PC-9 (cell line): ENCODE measurements at regions not wholly inside any gene's neighbourhood (a gene's known extent, or its start where the extent isn't known, plus 50 kb on each side); places are given as distances from the start of the nearest gene placed in this dataset.

Experiments
- BruUV-seq: library from RNA; stranded (reverse); fragments of 400-500 nt; replicated peaks from 2 replicates; lab custom pipeline; 2021; lab: Mats Ljungman, UMichigan
- CTCF ChIA-PET: fragments of 300-600 bp; sonication (Branson Sonifier 250); formaldehyde crosslinking; loops from one replicate; lab custom pipeline; 2022; ENCODE audit warnings: antibody characterized with exemption; lab: Charles Lee
- POLR2A ChIA-PET: fragments of 300-600 bp; sonication (Branson Sonifier 250); formaldehyde crosslinking; loops from one replicate; lab custom pipeline; 2022; ENCODE audit warnings: antibody characterized with exemption; ENCODE audit not compliant: unreplicated experiment; lab: Charles Lee
- DNase-seq, 2 experiments: peaks; one replicate each; pipeline versions ENCODE4 v3.0.0 to v3.0.0-alpha.2; 2015 to 2022; ENCODE audit warnings: mixed read lengths in 1 of 2
- H2AFZ ChIP-seq: fragments of 200-600 bp; sonication (generic); 2 replicates; pipeline ENCODE4 v1.8.1; 2017; ENCODE audit warnings: antibody characterized with exemption
- H3F3A ChIP-seq: fragments of 200-600 bp; sonication (generic); 2 replicates; pipeline ENCODE4 v1.8.1; 2017; ENCODE audit warnings: antibody characterized with exemption, mild to moderate bottlenecking, low read depth; ENCODE audit not compliant: insufficient read depth
- H3K27ac ChIP-seq: fragments of 200-600 bp; sonication (generic); 2 replicates; pipeline ENCODE4 v1.6.1; 2016; ENCODE audit warnings: mixed run types
- H3K27me3 ChIP-seq: fragments of 200-600 bp; sonication (generic); 2 replicates; pipeline ENCODE4 v1.6.1; 2016; ENCODE audit warnings: low read depth, mixed run types; ENCODE audit not compliant: insufficient read depth
- H3K36me3 ChIP-seq: fragments of 200-600 bp; sonication (generic); 2 replicates; pipeline ENCODE4 v1.6.1; 2016; ENCODE audit warnings: low read depth, mixed run types
- H3K4me1 ChIP-seq: fragments of 200-600 bp; sonication (generic); replicated peaks from 2 replicates; pipeline ENCODE4 v1.6.1; 2016; ENCODE audit warnings: mixed run types; ENCODE audit not compliant: insufficient read depth
- H3K4me2 ChIP-seq: fragments of 200-600 bp; sonication (generic); 2 replicates; pipeline ENCODE4 v1.6.1; 2017; ENCODE audit warnings: mixed run types
- H3K4me3 ChIP-seq: fragments of 200-600 bp; sonication (generic); 2 replicates; pipeline ENCODE4 v1.6.1; 2016; ENCODE audit warnings: mixed run types
- H3K79me2 ChIP-seq: fragments of 200-600 bp; sonication (generic); 2 replicates; pipeline ENCODE4 v1.6.1; 2017; ENCODE audit warnings: low read depth, mixed run types
- H3K9me2 ChIP-seq: fragments of 200-600 bp; sonication (generic); 2 replicates; pipeline ENCODE4 v1.8.1; 2017; ENCODE audit warnings: mild to moderate bottlenecking; ENCODE audit not compliant: insufficient read depth
- H3K9me3 ChIP-seq: fragments of 200-600 bp; sonication (generic); 2 replicates; pipeline ENCODE4 v1.8.1; 2016; ENCODE audit warnings: low read depth; ENCODE audit not compliant: insufficient read depth
- H4K20me1 ChIP-seq: fragments of 200-600 bp; sonication (generic); 2 replicates; pipeline ENCODE4 v1.8.1; 2017; ENCODE audit not compliant: insufficient read depth
- EZH2 ChIP-seq: fragments of 200-600 bp; sonication (generic); IDR thresholded peaks from 2 replicates; pipeline ENCODE4 v1.8.0; 2017; ENCODE audit warnings: antibody characterized with exemption, low read depth
- intact Hi-C: fragments of 100-400 bp; cut with micrococcal nuclease; formaldehyde crosslinking; loops from one replicate; pipeline ENCODE4 v1.10.0; 2022; ENCODE audit not compliant: unreplicated experiment
- TF ChIP-seq, protein P1 (sequence below): fragments of 200-600 bp; sonication (generic); conservative IDR thresholded peaks from 2 replicates; pipeline ENCODE4 v1.6.1; 2017; ENCODE audit warnings: mixed run types, antibody characterized with exemption, mild to moderate bottlenecking, moderate library complexity

DNA sequence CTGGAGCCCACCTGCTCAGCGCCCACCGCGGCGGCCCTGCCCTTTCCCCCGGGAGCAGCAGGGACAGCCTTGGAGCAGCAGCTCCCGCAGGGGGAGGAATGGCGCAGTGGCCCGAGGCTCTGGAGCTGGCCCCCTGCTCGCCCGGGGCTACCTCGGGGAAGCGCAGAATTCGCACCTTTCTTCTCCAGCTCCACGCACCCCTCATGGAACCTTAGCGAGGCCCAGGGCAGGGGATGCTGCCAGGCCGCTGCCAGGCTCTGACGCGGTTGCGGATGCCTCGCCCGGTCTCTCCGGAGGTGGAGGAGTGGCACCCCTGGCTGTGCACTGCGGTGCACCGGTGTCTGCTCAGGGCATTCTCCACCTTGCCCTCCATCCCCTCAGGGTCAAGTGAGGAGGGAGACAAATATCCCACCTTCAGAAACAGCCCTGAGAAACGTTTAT, 84.9 kb upstream of the MKI67 start:
- no peaks in the 10 kb centered on the region for H3K36me3 ChIP-seq

DNA sequence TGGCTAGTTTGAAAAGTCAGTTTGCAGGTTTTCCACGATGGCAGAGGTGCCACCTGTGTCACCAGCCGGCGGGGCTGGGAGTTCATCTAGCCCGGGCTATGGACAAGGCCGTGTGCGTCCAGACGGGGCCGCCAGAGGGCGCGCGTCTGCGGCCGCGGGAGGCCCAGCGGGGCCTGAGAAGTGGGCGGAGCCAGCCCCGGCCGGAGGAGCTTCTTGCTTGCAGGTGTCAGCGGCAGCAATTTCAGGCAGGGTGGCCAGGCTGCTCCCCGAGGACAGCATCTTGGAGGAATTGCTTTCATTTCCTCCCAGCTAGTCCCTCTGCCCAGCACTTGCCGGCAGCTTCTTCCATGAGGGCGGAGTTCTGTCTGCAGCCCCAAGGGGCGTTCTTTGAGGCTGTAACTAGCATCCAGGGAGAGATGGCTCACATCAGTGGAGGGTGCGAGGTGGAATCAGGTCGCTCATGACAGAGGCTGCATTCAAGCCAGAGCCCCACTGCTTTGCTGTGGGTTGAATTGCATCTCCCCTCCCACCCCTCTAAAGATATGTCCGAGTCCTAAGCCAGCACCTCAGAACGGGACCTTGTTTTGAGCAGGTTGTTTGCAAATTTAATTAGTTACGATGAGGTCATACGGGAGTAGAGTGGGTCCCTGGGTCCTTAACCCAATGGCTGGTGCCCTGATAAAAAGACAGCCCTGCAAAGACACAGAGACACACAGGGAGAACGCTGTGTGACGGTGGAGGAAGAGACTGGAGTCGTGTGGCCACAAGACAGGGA, 85.9 kb upstream of the MKI67 start:
- H3K36me3 ChIP-seq = no peaks in the 10 kb centered on the region
- H3K9me3 ChIP-seq = no peaks in the 10 kb centered on the region
- peak overlapping the region; percentile 30; the same call in 1 of the 2 replicates for H3K4me2 ChIP-seq
- CTCF ChIA-PET = interaction anchor here (0.6 kb wide), 1 partner anchor 289 kb away, joined by 8 read pairs; no protein-coding TSS in a partner anchor
- H3K79me2 ChIP-seq = no peaks in the 10 kb centered on the region
- no peak overlapping the region for H3K4me3 ChIP-seq
- H3K27ac ChIP-seq = no peak overlapping the region
- POLR2A ChIA-PET = no interaction called here
- intact Hi-C loops = no loop called here
- peaks cover 58% of the 10 kb centered on the region for H3K27me3 ChIP-seq
- no peak overlapping the region for H2AFZ ChIP-seq
- no peaks in the 10 kb centered on the region for H4K20me1 ChIP-seq
- H3K9me2 ChIP-seq = no peaks in the 10 kb centered on the region
- no peaks in the 10 kb centered on the region for H3F3A ChIP-seq
- TF ChIP-seq EZH2 = no peak
- TF ChIP-seq, protein P1, sequence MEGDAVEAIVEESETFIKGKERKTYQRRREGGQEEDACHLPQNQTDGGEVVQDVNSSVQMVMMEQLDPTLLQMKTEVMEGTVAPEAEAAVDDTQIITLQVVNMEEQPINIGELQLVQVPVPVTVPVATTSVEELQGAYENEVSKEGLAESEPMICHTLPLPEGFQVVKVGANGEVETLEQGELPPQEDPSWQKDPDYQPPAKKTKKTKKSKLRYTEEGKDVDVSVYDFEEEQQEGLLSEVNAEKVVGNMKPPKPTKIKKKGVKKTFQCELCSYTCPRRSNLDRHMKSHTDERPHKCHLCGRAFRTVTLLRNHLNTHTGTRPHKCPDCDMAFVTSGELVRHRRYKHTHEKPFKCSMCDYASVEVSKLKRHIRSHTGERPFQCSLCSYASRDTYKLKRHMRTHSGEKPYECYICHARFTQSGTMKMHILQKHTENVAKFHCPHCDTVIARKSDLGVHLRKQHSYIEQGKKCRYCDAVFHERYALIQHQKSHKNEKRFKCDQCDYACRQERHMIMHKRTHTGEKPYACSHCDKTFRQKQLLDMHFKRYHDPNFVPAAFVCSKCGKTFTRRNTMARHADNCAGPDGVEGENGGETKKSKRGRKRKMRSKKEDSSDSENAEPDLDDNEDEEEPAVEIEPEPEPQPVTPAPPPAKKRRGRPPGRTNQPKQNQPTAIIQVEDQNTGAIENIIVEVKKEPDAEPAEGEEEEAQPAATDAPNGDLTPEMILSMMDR = peak; percentile 75
- no TSS peak for BruUV-seq
- no peaks in the 10 kb centered on the region for H3K4me1 ChIP-seq
- DNase-seq = peak; percentile 37 to 67

More for the DNA sequence above, 84.9 kb upstream of the MKI67 start:
- Histone ChIP-seq H3K4me3 (no peak overlapping the region), H3K27me3 (peaks cover 48% of the 10 kb centered on the region), H4K20me1 (no peaks in the 10 kb centered on the region), H3K9me3 (no peaks in the 10 kb centered on the region), H3K9me2 (no peaks in the 10 kb centered on the region), H3K4me1 (no peaks in the 10 kb centered on the region), H3K27ac (no peak overlapping the region), H3K4me2 (no peak overlapping the region), H2AFZ (no peak overlapping the region), H3K79me2 (no peaks in the 10 kb centered on the region), H3F3A (no peaks in the 10 kb centered on the region)
- CTCF ChIA-PET = no interaction called here
- BruUV-seq = no TSS peak
- DNase-seq = no peak
- no peak for TF ChIP-seq EZH2
- TF ChIP-seq, protein P1 = no peak
- intact Hi-C loops = no loop called here
- POLR2A ChIA-PET = no interaction called here

DNA sequence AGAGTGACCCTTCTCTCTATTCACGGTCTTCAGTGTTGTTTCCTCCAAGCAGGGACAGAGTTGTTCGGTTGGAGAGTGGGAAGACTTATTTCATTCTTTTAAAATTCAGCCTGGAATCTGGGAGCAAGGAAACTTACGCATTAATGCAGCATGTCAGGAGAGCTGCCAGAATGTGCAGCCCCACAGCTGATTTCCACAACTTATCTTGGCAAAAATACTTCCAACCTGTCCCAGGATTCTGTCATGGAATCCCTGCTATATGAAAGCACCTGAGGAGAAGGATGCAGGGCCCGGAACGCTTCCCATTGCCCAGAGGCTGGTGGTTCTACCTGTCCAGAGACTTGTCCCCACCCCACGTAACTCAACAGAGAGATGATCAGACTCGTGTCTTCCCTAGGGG, 86.9 kb upstream of the MKI67 start:
- Histone ChIP-seq H3K4me2 (no peak overlapping the region), H3K27me3 (peaks cover 56% of the 10 kb centered on the region), H3K4me3 (no peak overlapping the region), H3K79me2 (no peaks in the 10 kb centered on the region), H3K36me3 (no peaks in the 10 kb centered on the region), H3K9me3 (no peaks in the 10 kb centered on the region), H3K27ac (no peak overlapping the region), H4K20me1 (no peaks in the 10 kb centered on the region), H3K4me1 (no peaks in the 10 kb centered on the region), H3F3A (no peaks in the 10 kb centered on the region), H2AFZ (no peak overlapping the region), H3K9me2 (no peaks in the 10 kb centered on the region)
- intact Hi-C loops = no loop called here
- TF ChIP-seq, protein P1 = no peak
- TF ChIP-seq EZH2 = no peak
- ChIA-PET POLR2A (no interaction called here), CTCF (no interaction called here)
- DNase-seq = no peak
- BruUV-seq = no TSS peak
